HG02571 (cell line): ENCODE measurements at regions not wholly inside any gene's neighbourhood (a gene's known extent, or its start where the extent isn't known, plus 50 kb on each side); places are given as distances from the start of the nearest gene placed in this dataset.

Experiments
- ATAC-seq: cut with Tn5 transposase; IDR thresholded peaks from one replicate; pipeline ENCODE4 v1.9.1; 2021; ENCODE audit warnings: mild to moderate bottlenecking, moderate library complexity; ENCODE audit not compliant: unreplicated experiment

DNA sequence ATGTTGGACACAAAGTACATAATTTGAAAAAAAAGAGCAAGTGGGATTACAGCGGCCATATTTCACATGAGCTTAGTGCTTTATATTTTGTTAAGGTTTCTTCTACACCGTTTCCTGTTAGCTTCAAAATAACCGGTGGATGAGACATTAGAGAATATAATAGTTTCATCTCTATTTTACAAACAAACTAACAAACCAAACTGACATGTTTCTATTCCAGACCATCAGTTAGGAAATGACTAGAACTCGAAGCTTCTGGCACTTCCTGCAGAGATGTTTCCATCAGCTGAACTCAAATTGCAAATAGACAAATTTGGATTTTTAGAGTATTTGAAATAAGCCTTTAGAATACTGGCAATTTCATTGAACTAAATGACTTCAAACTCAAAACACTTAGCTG, 86.5 kb downstream of the MTRR start:
- no peak for ATAC-seq

- ATAC-seq = no peak
Observed at GRCh38 chr5:7957329-7957728, 88.4 kb downstream of the MTRR start.

DNA sequence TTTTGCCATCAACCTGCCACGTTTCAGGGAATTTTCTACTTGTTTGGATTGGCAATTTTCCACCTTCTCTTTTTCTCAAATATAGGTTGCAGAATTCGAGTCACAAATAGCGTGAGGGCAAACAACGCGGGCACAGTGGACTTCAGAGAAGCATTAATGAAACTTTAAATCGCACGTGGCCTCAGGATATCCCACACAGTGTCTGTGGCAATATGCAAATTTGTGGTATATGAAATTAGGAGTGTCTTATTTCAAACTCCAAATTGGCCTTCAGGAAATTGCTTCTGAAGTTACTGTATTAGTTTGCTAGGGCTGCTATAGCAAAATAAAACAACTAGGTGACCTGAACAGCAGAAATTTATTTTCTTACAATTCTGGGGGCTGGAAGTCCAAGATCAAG, 91.2 kb downstream of the MTRR start:
- no peak for ATAC-seq

DNA sequence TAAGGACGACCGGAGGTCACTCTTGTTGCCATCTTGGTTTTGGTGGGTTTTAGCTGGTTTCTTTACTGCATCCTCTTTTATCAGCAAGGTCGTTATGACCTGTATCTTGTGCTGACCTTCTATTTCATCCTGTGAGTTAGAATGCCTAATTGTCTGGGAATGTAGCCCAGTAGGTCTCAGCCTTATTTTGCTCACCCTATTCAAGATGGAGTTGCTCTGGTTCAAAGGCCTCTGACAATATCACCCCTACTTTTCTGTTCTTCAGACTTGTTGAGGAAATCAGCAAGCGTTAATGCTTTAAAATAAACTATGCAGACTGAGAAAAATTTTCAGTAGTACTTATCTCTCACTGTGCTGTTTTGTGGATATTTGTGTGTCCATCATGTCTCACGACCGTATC, 92.6 kb downstream of the MTRR start:
- ATAC-seq = no peak

GRCh38 chr5:7970816-7971215, 101.9 kb downstream of the MTRR start:
- no peak for ATAC-seq

GRCh38 chr5:7976411-7977190, 107.7 kb downstream of the MTRR start:
- ATAC-seq = no peak

GRCh38 chr5:7978114-7978513, 109.2 kb downstream of the MTRR start:
- ATAC-seq = no peak

- no peak for ATAC-seq
Observed at GRCh38 chr5:7978991-7979390, 110.0 kb downstream of the MTRR start.

- no peak for ATAC-seq
Observed at GRCh38 chr5:7980881-7981280, 111.9 kb downstream of the MTRR start.

DNA sequence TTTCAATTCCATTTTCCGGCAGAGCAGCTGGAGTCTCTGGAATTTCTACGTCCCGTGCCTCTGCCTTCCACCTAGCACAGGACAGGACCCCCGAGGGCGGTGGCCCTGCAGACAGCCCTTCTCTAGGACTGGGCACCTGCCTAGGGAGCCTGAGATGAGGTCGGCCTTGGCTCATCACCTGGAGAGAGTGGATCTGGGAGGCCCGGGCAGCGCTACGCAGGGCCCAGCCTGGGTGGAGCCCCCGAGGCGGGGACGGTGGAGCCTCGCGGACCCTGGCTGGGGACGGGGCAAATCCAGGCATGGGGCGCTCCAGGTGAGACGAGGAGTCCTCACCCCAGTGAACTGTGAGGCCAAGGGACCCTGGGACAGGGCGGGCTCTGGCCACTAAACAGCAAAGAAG, 114.5 kb downstream of the MTRR start:
- no peak for ATAC-seq

DNA sequence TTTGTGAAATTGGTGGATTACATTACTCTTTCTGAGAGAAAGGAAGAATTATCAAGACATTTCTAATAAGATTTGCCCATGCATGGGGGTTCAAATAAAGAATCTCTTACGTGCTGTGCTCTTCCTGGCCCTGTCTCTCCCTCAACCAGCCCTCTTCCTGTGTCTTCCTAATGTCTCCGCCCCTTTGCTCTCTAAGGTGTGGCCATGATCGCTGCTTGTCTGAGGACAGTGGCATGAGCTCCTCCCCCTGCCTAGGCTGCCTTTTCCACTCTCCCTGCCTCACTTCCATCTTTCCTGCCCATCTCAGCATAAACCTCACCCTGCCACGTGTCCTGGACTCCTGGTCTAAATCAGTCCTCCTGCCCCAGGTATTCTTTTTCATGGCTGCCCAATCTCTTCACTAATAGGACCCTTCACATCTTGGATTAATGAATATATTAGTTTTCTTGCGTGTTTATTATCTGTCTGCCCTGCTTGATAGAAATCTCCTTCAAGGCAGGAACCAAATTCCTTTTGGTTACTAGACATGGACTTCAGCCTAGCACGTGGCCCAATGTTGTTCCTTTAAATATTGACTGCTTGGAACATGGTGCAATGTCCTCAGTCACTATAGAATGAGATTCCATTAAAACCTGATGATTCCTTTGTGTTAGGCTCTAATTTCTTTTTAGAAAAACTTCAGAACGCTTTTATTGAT, 122.3 kb downstream of the MTRR start:
- ATAC-seq = no peak

DNA sequence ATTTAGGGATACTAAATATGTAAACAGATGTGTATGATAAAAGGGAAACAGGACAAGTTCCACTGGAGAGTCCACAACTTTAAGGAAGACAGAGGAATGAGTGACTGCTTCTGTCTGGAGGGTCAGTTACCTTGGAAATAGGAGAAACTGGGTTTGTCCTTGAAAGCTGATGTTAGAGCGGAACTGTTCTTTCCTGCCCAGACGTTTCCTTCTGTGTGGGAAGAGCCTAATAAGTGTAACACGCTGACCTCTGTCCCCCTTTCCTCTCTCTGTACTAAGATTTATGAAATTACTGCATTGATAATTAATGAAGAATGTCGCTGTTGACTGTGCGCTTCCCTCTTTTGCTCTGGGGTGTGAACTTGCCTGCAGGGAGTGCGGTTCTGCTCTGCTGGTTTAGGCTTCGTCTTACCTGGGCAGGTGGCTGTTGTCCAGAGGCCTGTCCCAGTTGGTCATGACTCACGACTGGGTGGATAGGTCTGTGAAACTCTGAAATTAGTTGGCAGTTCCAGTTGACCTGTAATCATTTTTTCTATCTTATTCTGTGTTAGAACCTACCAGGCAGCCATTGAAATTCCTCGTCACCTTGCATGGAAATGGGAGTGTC, 126.8 kb downstream of the MTRR start:
- ATAC-seq = no peak

DNA sequence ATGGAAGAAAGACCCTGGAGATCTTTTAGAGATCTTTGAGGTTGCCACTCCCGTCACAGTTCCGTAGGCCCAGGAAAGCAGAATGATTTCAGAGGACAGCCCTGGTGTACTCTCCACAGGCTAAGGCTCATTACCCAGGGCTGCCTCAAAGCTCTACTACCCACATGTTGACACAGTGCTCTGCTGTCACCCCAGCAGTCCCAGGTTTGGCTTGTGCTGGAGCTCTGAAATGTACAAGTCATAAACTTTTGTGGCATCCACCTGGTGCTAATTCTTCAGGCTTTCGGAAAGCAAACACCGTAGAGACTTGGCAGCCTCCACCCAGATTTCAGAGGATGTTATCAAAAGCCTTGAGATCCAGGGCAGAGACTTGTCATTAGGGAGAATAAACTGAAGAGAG, 136.5 kb downstream of the MTRR start:
- no peak for ATAC-seq

- ATAC-seq = no peak
Observed at GRCh38 chr5:8012131-8012977, 143.4 kb downstream of the MTRR start.

- ATAC-seq = no peak
Observed at GRCh38 chr5:8013948-8014710, 145.2 kb downstream of the MTRR start.

DNA sequence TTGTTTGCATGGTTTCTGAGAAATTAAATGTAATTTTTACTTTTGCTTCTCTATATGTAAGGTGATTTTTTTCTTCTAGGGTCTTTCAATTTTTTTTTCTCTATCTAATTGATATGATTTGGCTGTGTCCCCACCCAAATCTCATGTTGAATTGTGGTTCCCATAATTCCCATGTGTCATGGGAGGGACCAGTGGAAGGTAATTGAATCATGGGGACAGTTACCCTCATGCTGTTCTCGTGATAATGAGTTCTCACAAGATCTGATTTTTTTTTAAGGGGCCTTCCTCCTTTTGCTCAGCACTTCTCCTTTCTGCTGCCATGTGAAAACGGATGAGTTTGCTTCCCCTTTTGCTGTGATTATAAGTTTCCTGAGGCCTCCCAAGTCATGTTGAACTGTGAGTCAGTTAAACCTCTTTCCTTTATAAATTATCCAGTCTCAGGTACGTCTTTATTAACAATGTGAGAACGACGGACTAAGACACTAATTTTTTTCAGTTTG, 150.8 kb downstream of the MTRR start:
- no peak for ATAC-seq

GRCh38 chr5:8020861-8021514, 152.0 kb downstream of the MTRR start:
- no peak for ATAC-seq

DNA sequence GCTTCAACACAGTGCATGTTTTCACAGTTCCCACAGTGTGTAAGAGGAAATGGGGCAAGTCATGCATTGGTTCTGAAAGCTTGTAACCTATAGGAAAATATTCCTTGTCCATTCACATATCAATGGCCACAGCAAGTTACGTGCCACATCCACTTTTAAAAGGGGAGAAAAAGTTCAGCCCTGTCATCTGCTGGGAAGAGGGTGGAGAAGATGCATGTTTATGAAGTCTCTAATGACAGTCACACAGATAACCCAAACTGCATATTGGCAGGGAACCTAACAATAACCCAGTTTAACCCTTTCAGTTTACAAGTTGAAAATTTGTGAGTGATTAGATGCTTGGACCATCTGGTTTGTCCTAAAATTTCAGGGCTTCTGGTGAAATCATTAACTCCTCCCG, 159.3 kb downstream of the MTRR start:
- ATAC-seq = no peak

DNA sequence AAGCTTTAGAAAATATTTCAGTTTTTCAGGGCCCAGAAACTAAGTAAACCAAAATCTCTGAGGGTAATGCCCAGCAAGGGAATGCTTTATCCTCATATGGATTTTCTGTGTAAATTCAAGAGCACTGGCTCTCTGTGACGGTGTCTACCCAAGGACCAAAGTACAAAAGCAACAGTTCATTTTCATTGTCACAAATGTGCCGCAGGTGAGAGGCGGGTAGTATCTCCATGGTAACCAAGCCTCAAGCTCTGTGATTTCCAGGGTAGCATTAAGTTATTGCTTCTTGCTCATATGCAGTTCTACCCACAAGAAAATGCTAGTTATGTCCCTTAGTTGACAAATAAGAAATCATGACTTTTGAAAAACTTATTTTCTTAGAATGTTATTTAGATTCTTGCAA, 164.3 kb downstream of the MTRR start:
- no peak for ATAC-seq

DNA sequence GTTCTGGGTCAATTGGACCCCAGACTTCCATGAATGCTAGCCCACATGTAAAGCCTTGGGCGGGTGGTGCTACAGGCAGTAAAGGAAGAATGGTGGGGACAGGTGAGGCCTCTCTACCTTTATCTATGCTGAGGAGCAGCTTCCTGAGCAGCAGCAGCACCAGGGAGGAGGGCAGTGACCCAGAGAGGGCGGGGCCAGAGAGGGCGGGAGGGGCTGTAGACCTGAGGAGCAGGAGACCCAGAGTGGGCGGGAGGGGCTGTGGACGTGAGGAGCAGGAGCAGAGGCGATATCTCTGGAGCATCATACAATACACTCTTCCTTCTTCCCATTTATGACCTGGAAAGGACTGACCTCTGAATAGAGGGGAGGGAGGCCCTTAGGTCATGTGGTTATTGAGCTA, 165.9 kb downstream of the MTRR start:
- ATAC-seq = no peak
